CD4-positive, alpha-beta memory T cell (primary cell): ENCODE measurements at regions not wholly inside any gene's neighbourhood (a gene's known extent, or its start where the extent isn't known, plus 50 kb on each side); places are given as distances from the start of the nearest gene placed in this dataset.

Source experiments
- CTCF ChIA-PET: fragments of 350-600 bp; sonication (Branson Sonifier 250); formaldehyde crosslinking; loops from one replicate; lab custom pipeline; 2021; ENCODE audit warnings: inconsistent platforms; ENCODE audit not compliant: partially characterized antibody; lab: Charles Lee
- POLR2A ChIA-PET: fragments of 350-600 bp; sonication (Branson Sonifier 250); formaldehyde crosslinking; loops from one replicate; lab custom pipeline; 2021; ENCODE audit not compliant: partially characterized antibody; lab: Charles Lee
- DNase-seq, 5 donors: peaks; one replicate each; pipeline versions ENCODE4 v3.0.0 to v3.0.0-alpha.2; 2020 to 2022; ENCODE audit warnings: mixed read lengths in 1 of 5
- H3K27ac ChIP-seq: one replicate; pipeline ENCODE4 v1.7.0; 2013; ENCODE audit warnings: low read depth, low read length
- H3K27me3 ChIP-seq: 2 replicates; pipeline ENCODE4 v1.7.0; 2013; ENCODE audit warnings: mild to moderate bottlenecking, low read length, moderate library complexity; ENCODE audit not compliant: insufficient read depth
- H3K36me3 ChIP-seq: 2 replicates; pipeline ENCODE4 v1.7.0; 2013; ENCODE audit warnings: mild to moderate bottlenecking, low read length, moderate library complexity; ENCODE audit not compliant: insufficient read depth
- H3K4me1 ChIP-seq: 2 replicates; pipeline ENCODE4 v1.7.0; 2013; ENCODE audit warnings: mild to moderate bottlenecking, low read length, moderate library complexity; ENCODE audit not compliant: insufficient read depth
- H3K4me3 ChIP-seq, 2 donors: one replicate each; pipeline ENCODE4 v1.7.0; 2013; ENCODE audit warnings: low read length in 2 of 2, mild to moderate bottlenecking in 1 of 2
- H3K9me3 ChIP-seq, 2 donors: one replicate each; pipeline ENCODE4 v1.7.0; 2013; ENCODE audit warnings: low read length in 2 of 2, control low read depth in 1 of 2; ENCODE audit not compliant: control insufficient read depth in 1 of 2
- H3K27ac Mint-ChIP-seq, 7 donors: one replicate each; pipeline ENCODE4 v1.8.0; 2020 to 2021; ENCODE audit warnings: mixed read lengths in 7 of 7, mild to moderate bottlenecking in 6 of 7, inconsistent platforms in 3 of 7, moderate library complexity in 3 of 7
- H3K27me3 Mint-ChIP-seq, 2 donors: one replicate each; pipeline ENCODE4 v1.8.0; 2020 to 2021; ENCODE audit warnings: mixed read lengths in 2 of 2
- H3K36me3 Mint-ChIP-seq, 2 donors: one replicate each; pipeline ENCODE4 v1.8.0; 2020 to 2021; ENCODE audit warnings: mixed read lengths in 2 of 2, inconsistent platforms in 1 of 2, mild to moderate bottlenecking in 1 of 2
- H3K4me1 Mint-ChIP-seq, 4 donors: one replicate each; pipeline ENCODE4 v1.8.0; 2020 to 2021; ENCODE audit warnings: mixed read lengths in 4 of 4, mild to moderate bottlenecking in 1 of 4
- H3K4me3 Mint-ChIP-seq, 8 donors: one replicate each; pipeline ENCODE4 v1.8.0; 2020 to 2021; ENCODE audit warnings: mixed read lengths in 8 of 8, mild to moderate bottlenecking in 7 of 8, moderate library complexity in 6 of 8, inconsistent platforms in 3 of 8
- H3K9me3 Mint-ChIP-seq, 8 donors: one replicate each; pipeline ENCODE4 v1.8.0; 2020 to 2021; ENCODE audit warnings: mixed read lengths in 8 of 8, mild to moderate bottlenecking in 5 of 8, inconsistent platforms in 3 of 8, moderate library complexity in 1 of 8
- intact Hi-C: fragments of 100-400 bp; cut with micrococcal nuclease; formaldehyde crosslinking; loops from one replicate; pipeline ENCODE4 v1.15.1; 2023

GRCh38 chr10:33800545-33800944 lies 466.1 kb upstream of the NRP1 start:
- CTCF ChIA-PET: no interaction called here
- no peak for DNase-seq
- H3K27ac ChIP-seq: no peak overlapping the region
- H3K36me3 ChIP-seq: no peaks in the 10 kb centered on the region
- POLR2A ChIA-PET: no interaction called here
- no peaks in the 10 kb centered on the region for H3K27me3 ChIP-seq
- intact Hi-C loops: no loop called here
- no peaks in the 10 kb centered on the region for H3K9me3 ChIP-seq
- Mint-ChIP-seq H3K4me3 (no peak overlapping the region), H3K4me1 (no peaks in the 10 kb centered on the region), H3K9me3 (peaks cover 0 to 5% (median 0%) of the 10 kb centered on the region in 8 donors), H3K27ac (no peak overlapping the region), H3K36me3 (no peaks in the 10 kb centered on the region), H3K27me3 (peaks cover 0 to 2% of the 10 kb centered on the region in 2 donors)
- H3K4me1 ChIP-seq: no peaks in the 10 kb centered on the region
- H3K4me3 ChIP-seq: no peak overlapping the region

- ChIA-PET CTCF (no interaction called here), POLR2A (no interaction called here)
- Mint-ChIP-seq H3K36me3 (no peaks in the 10 kb centered on the region), H3K4me1 (no peaks in the 10 kb centered on the region), H3K9me3 (peaks cover 0 to 5% (median 0%) of the 10 kb centered on the region in 8 donors), H3K4me3 (no peak overlapping the region), H3K27ac (no peak overlapping the region), H3K27me3 (peaks cover 0 to 2% of the 10 kb centered on the region in 2 donors)
- no peaks in the 10 kb centered on the region for H3K36me3 ChIP-seq
- no peaks in the 10 kb centered on the region for H3K27me3 ChIP-seq
- no peak overlapping the region for H3K27ac ChIP-seq
- intact Hi-C loops: no loop called here
- no peaks in the 10 kb centered on the region for H3K9me3 ChIP-seq
- no peak for DNase-seq
- no peaks in the 10 kb centered on the region for H3K4me1 ChIP-seq
- H3K4me3 ChIP-seq: no peak overlapping the region
Observed at GRCh38 chr10:33799944-33800323, 465.5 kb upstream of the NRP1 start.

GRCh38 chr10:33799281-33799943 lies 464.9 kb upstream of the NRP1 start:
- H3K36me3 Mint-ChIP-seq: no peaks in the 10 kb centered on the region
- H3K4me1 Mint-ChIP-seq: no peaks in the 10 kb centered on the region
- Histone ChIP-seq H3K9me3 (no peaks in the 10 kb centered on the region), H3K27me3 (no peaks in the 10 kb centered on the region), H3K4me1 (no peaks in the 10 kb centered on the region), H3K36me3 (no peaks in the 10 kb centered on the region), H3K4me3 (no peak overlapping the region), H3K27ac (no peak overlapping the region)
- H3K4me3 Mint-ChIP-seq: no peak overlapping the region
- peaks cover 0 to 5% (median under 1%) of the 10 kb centered on the region in 8 donors for H3K9me3 Mint-ChIP-seq
- no peak overlapping the region for H3K27ac Mint-ChIP-seq
- CTCF ChIA-PET: no interaction called here
- DNase-seq: no peak
- POLR2A ChIA-PET: no interaction called here
- intact Hi-C loops: no loop called here
- H3K27me3 Mint-ChIP-seq: no peaks in the 10 kb centered on the region

GRCh38 chr10:33798754-33799153 lies 464.3 kb upstream of the NRP1 start:
- ChIA-PET POLR2A (no interaction called here), CTCF (no interaction called here)
- DNase-seq: no peak
- intact Hi-C loops: no loop called here
- Histone ChIP-seq H3K9me3 (no peaks in the 10 kb centered on the region), H3K4me1 (no peaks in the 10 kb centered on the region), H3K4me3 (no peak overlapping the region), H3K27ac (no peak overlapping the region), H3K27me3 (no peaks in the 10 kb centered on the region), H3K36me3 (no peaks in the 10 kb centered on the region)
- no peaks in the 10 kb centered on the region for H3K4me1 Mint-ChIP-seq
- H3K27me3 Mint-ChIP-seq: no peaks in the 10 kb centered on the region
- H3K27ac Mint-ChIP-seq: no peak overlapping the region
- no peak overlapping the region for H3K4me3 Mint-ChIP-seq
- H3K9me3 Mint-ChIP-seq: peaks cover 0 to 4% (median under 1%) of the 10 kb centered on the region in 8 donors
- no peaks in the 10 kb centered on the region for H3K36me3 Mint-ChIP-seq

- no peak overlapping the region for H3K4me3 ChIP-seq
- Mint-ChIP-seq H3K36me3 (no peaks in the 10 kb centered on the region), H3K4me3 (no peak overlapping the region), H3K9me3 (peaks cover 0 to 3% (median under 1%) of the 10 kb centered on the region in 8 donors), H3K27ac (no peak overlapping the region), H3K27me3 (no peaks in the 10 kb centered on the region), H3K4me1 (no peaks in the 10 kb centered on the region)
- H3K9me3 ChIP-seq: no peaks in the 10 kb centered on the region
- no peaks in the 10 kb centered on the region for H3K36me3 ChIP-seq
- ChIA-PET POLR2A (no interaction called here), CTCF (no interaction called here)
- no peaks in the 10 kb centered on the region for H3K4me1 ChIP-seq
- no peaks in the 10 kb centered on the region for H3K27me3 ChIP-seq
- no peak overlapping the region for H3K27ac ChIP-seq
- no peak for DNase-seq
- intact Hi-C loops: no loop called here
Observed at GRCh38 chr10:33796680-33797079, 462.2 kb upstream of the NRP1 start.

GRCh38 chr10:33795529-33795928 lies 461.1 kb upstream of the NRP1 start:
- Histone ChIP-seq H3K9me3 (no peaks in the 10 kb centered on the region), H3K27me3 (no peaks in the 10 kb centered on the region), H3K27ac (no peak overlapping the region), H3K36me3 (no peaks in the 10 kb centered on the region), H3K4me3 (no peak overlapping the region), H3K4me1 (no peaks in the 10 kb centered on the region)
- no peak overlapping the region for H3K4me3 Mint-ChIP-seq
- H3K27ac Mint-ChIP-seq: no peak overlapping the region
- H3K36me3 Mint-ChIP-seq: no peaks in the 10 kb centered on the region
- no peaks in the 10 kb centered on the region for H3K27me3 Mint-ChIP-seq
- intact Hi-C loops: no loop called here
- ChIA-PET CTCF (no interaction called here), POLR2A (no interaction called here)
- peaks cover 0 to 3% (median under 1%) of the 10 kb centered on the region in 8 donors for H3K9me3 Mint-ChIP-seq
- no peak for DNase-seq
- no peaks in the 10 kb centered on the region for H3K4me1 Mint-ChIP-seq

GRCh38 chr10:33794460-33794859 lies 460.0 kb upstream of the NRP1 start:
- intact Hi-C loops: no loop called here
- H3K4me3 ChIP-seq: no peak overlapping the region
- no peaks in the 10 kb centered on the region for H3K27me3 ChIP-seq
- POLR2A ChIA-PET: no interaction called here
- no peak overlapping the region for H3K27ac Mint-ChIP-seq
- no peak overlapping the region for H3K4me3 Mint-ChIP-seq
- no peaks in the 10 kb centered on the region for H3K36me3 Mint-ChIP-seq
- no peaks in the 10 kb centered on the region for H3K36me3 ChIP-seq
- H3K9me3 ChIP-seq: no peaks in the 10 kb centered on the region
- DNase-seq: no peak
- no peak overlapping the region for H3K27ac ChIP-seq
- peaks cover 0 to 3% (median under 1%) of the 10 kb centered on the region in 8 donors for H3K9me3 Mint-ChIP-seq
- H3K4me1 ChIP-seq: no peaks in the 10 kb centered on the region
- no peaks in the 10 kb centered on the region for H3K4me1 Mint-ChIP-seq
- peaks cover 0 to 2% of the 10 kb centered on the region in 2 donors for H3K27me3 Mint-ChIP-seq
- CTCF ChIA-PET: no interaction called here
